Lung (tissue), 11 donors: ENCODE measurements at regions not wholly inside any gene's neighbourhood (a gene's known extent, or its start where the extent isn't known, plus 50 kb on each side); places are given as distances from the start of the nearest gene placed in this dataset.

Experiments used
- ATAC-seq: fragments of 200-7000 bp; cut with Tn5 transposase; one replicate; pipeline ENCODE4 v1.9.1; 2020; ENCODE audit warnings: moderate number of reproducible peaks; ENCODE audit not compliant: insufficient read depth, low FRiP score
- DNase-seq, 3 donors: peaks; one replicate each; pipeline ENCODE4 v3.0.0-alpha.2; 2013 to 2017
- H3K27ac ChIP-seq, 2 donors: one replicate each; pipeline ENCODE4 v1.5.1; 2013; ENCODE audit warnings: mild to moderate bottlenecking in 2 of 2, moderate library complexity in 2 of 2, control low read depth in 1 of 2, inconsistent platforms in 1 of 2, low read depth in 1 of 2, low read length in 1 of 2
- H3K27me3 ChIP-seq, 3 donors: one replicate each; pipeline ENCODE4 v1.5.1; 2013; ENCODE audit warnings: low read length in 2 of 3; ENCODE audit not compliant: control insufficient read depth in 3 of 3, insufficient read depth in 3 of 3
- H3K36me3 ChIP-seq, 4 donors: one replicate each; pipeline ENCODE4 v1.5.1; 2013; ENCODE audit warnings: low read length in 4 of 4, mild to moderate bottlenecking in 1 of 4, moderate library complexity in 1 of 4; ENCODE audit not compliant: control insufficient read depth in 4 of 4, insufficient read depth in 4 of 4
- H3K4me1 ChIP-seq, 5 donors: one replicate each; pipeline ENCODE4 v1.5.1; 2013; ENCODE audit warnings: low read length in 5 of 5, mild to moderate bottlenecking in 2 of 5, moderate library complexity in 1 of 5; ENCODE audit not compliant: control insufficient read depth in 5 of 5, insufficient read depth in 5 of 5
- H3K4me3 ChIP-seq: one replicate; pipeline ENCODE4 v1.5.1; 2013; ENCODE audit warnings: mild to moderate bottlenecking, control low read depth, moderate library complexity
- H3K9ac ChIP-seq, 2 donors: one replicate each; pipeline ENCODE4 v1.5.1; 2013; ENCODE audit warnings: low read length in 2 of 2, control low read depth in 1 of 2; ENCODE audit not compliant: insufficient read depth in 1 of 2
- H3K9me3 ChIP-seq, 4 donors: one replicate each; pipeline ENCODE4 v1.5.1; 2013; ENCODE audit warnings: low read length in 3 of 4, mild to moderate bottlenecking in 1 of 4, moderate library complexity in 1 of 4; ENCODE audit not compliant: control insufficient read depth in 4 of 4, insufficient read depth in 3 of 4
- CTCF ChIP-seq: IDR thresholded peaks from 2 replicates; pipeline ENCODE4 v1.5.1; 2012; ENCODE audit warnings: mild to moderate bottlenecking; ENCODE audit errors: control extremely low read depth, extremely low read depth
- WGBS, 2 donors: extraction: QIAGEN DNeasy Blood & Tissue Kit; methylation state at CpG; one replicate each; pipeline ENCODE4 v1.1.7; 2013; 5-methylcytosine and 5-hydroxymethylcytosine counted together
- donor health status: control.
- donor health status: control.
- donor health status: Bipolar disorder and iron deficiency.
- donor health status: healthy.
- donor health status: DM: yes; HTN: yes; CAD: no.

GRCh38 chr16:47990676-47991075 lies 165.1 kb downstream of the ABCC12 start:
- H3K27ac ChIP-seq: no peak overlapping the region
- H3K9me3 ChIP-seq: peaks cover 0 to 6% (median 1%) of the 10 kb centered on the region in 4 donors
- H3K9ac ChIP-seq: no peak overlapping the region
- no peaks in the 10 kb centered on the region for H3K4me1 ChIP-seq
- H3K4me3 ChIP-seq: no peak overlapping the region
- WGBS, 2 donors: 91 to 94% methylated on average over 2 of the region's 2 CpGs
- no peaks in the 10 kb centered on the region for H3K36me3 ChIP-seq
- DNase-seq: no peak
- H3K27me3 ChIP-seq: no peaks in the 10 kb centered on the region
- no peak for ATAC-seq
- no peak for TF ChIP-seq CTCF

GRCh38 chr16:47987136-47987535 lies 168.7 kb downstream of the ABCC12 start:
- Histone ChIP-seq H3K9me3 (peaks cover 0 to 3% (median 0%) of the 10 kb centered on the region in 4 donors), H3K4me3 (no peak overlapping the region), H3K27ac (no peak overlapping the region), H3K4me1 (no peaks in the 10 kb centered on the region), H3K36me3 (no peaks in the 10 kb centered on the region), H3K27me3 (no peaks in the 10 kb centered on the region), H3K9ac (no peak overlapping the region)
- WGBS, 2 donors: 78 to 85% methylated on average over 2 of the region's 2 CpGs
- no peak for ATAC-seq
- DNase-seq: no peak
- no peak for TF ChIP-seq CTCF

- peaks cover 0 to 4% (median 0%) of the 10 kb centered on the region in 4 donors for H3K9me3 ChIP-seq
These were observed 169.8 kb downstream of the ABCC12 start for GRCh38 chr16:47986031-47986430.

More at GRCh38 chr16:47986031-47986430, 169.8 kb downstream of the ABCC12 start:
- H3K27me3 ChIP-seq: no peaks in the 10 kb centered on the region
- no peak for ATAC-seq
- TF ChIP-seq CTCF: no peak
- no peaks in the 10 kb centered on the region for H3K4me1 ChIP-seq
- no peak overlapping the region for H3K4me3 ChIP-seq
- H3K27ac ChIP-seq: no peak overlapping the region
- no peak overlapping the region for H3K9ac ChIP-seq
- DNase-seq: no peak
- H3K36me3 ChIP-seq: no peaks in the 10 kb centered on the region
